ENCODE measurements at regions not wholly inside any gene's neighbourhood (a gene's known extent, or its start where the extent isn't known, plus 50 kb on each side); places are given as distances from the start of the nearest gene placed in this dataset.

GRCh38 chr7:91651986-91652385 is 228.5 kb downstream of the MTERF1 start:
- H3K36me3 ChIP-seq (ENCODE audit: control insufficient read depth in 1 of 2, insufficient read depth in 2 of 2, low read length in 2 of 2), result no peaks in the 10 kb centered on the region
- H2AFZ ChIP-seq (ENCODE audit: low read depth, low read length, poor library complexity, severe bottlenecking), result no peak overlapping the region
- no peak overlapping the region for H3K4me3 ChIP-seq (replicated peaks in 1 of 2; ENCODE audit: low read depth in 1 of 2, low read length in 2 of 2)
- H3K4me1 ChIP-seq (ENCODE audit: control insufficient read depth in 1 of 2, insufficient read depth in 2 of 2, low read length in 2 of 2), result no peaks in the 10 kb centered on the region
- BruUV-seq (replicated peaks), result no TSS peak
- H3K9ac ChIP-seq (ENCODE audit: low read length), result no peak overlapping the region
- H3K27ac ChIP-seq (ENCODE audit: low read depth, low read length), result no peak overlapping the region
- ChIA-PET POLR2A (no interaction called here), RAD21 (ENCODE audit: low non-redundant PET in 1 of 2, low total read pairs in 2 of 2, uncharacterized antibody in 2 of 2, unreplicated experiment in 2 of 2) (no interaction called here), CTCF (no interaction called here)
- ATAC-seq (no peak), DNase-seq (ENCODE audit: low read depth, low spot score) (no peak)
- TF ChIP-seq ELF1 (IDR thresholded peaks at IDR 0.05; ENCODE audit: borderline replicate concordance, low read depth) (no peak), MAX (IDR thresholded peaks at IDR 0.05) (no peak), EGR1 (IDR thresholded peaks at IDR 0.05; ENCODE audit: low read depth) (no peak), FOSL1 (IDR thresholded peaks at IDR 0.05; ENCODE audit: low read depth) (no peak), CBX3 (IDR thresholded peaks at IDR 0.05; ENCODE audit: low read depth) (no peak), YY1 (IDR thresholded peaks at IDR 0.05; ENCODE audit: extremely low read depth, insufficient replicate concordance, low read depth, low read length) (no peak), SRF (IDR thresholded peaks at IDR 0.05; ENCODE audit: low read depth) (no peak), SP1 (IDR thresholded peaks at IDR 0.05; ENCODE audit: low read depth) (no peak), CEBPB (IDR thresholded peaks at IDR 0.05; ENCODE audit: low read depth) (no peak), CTCF (IDR thresholded peaks at IDR 0.05 in 2 of 3, conservative IDR thresholded peaks at IDR 0.05 in 1 of 3; ENCODE audit: borderline replicate concordance in 1 of 3, insufficient read depth in 1 of 3, low read depth in 2 of 3, low read length in 2 of 3) (no peak), SIN3A (IDR thresholded peaks at IDR 0.05; ENCODE audit: low read depth) (no peak), TCF7L2 (IDR thresholded peaks at IDR 0.05; ENCODE audit: borderline replicate concordance, extremely low read depth, insufficient read depth, insufficient read length) (no peak), ZFX (IDR thresholded peaks at IDR 0.05) (no peak), EZH2phosphoT487 (IDR thresholded peaks at IDR 0.05; ENCODE audit: borderline replicate concordance) (no peak), RAD21 (IDR thresholded peaks at IDR 0.05; ENCODE audit: low read depth) (no peak), EZH2 (IDR thresholded peaks at IDR 0.05) (no peak), JUND (IDR thresholded peaks at IDR 0.05) (no peak), POLR2A (IDR thresholded peaks at IDR 0.05; ENCODE audit: borderline replicate concordance, extremely low read depth, insufficient read depth, insufficient read length) (no peak)
- TF ChIP-seq, protein P1, sequence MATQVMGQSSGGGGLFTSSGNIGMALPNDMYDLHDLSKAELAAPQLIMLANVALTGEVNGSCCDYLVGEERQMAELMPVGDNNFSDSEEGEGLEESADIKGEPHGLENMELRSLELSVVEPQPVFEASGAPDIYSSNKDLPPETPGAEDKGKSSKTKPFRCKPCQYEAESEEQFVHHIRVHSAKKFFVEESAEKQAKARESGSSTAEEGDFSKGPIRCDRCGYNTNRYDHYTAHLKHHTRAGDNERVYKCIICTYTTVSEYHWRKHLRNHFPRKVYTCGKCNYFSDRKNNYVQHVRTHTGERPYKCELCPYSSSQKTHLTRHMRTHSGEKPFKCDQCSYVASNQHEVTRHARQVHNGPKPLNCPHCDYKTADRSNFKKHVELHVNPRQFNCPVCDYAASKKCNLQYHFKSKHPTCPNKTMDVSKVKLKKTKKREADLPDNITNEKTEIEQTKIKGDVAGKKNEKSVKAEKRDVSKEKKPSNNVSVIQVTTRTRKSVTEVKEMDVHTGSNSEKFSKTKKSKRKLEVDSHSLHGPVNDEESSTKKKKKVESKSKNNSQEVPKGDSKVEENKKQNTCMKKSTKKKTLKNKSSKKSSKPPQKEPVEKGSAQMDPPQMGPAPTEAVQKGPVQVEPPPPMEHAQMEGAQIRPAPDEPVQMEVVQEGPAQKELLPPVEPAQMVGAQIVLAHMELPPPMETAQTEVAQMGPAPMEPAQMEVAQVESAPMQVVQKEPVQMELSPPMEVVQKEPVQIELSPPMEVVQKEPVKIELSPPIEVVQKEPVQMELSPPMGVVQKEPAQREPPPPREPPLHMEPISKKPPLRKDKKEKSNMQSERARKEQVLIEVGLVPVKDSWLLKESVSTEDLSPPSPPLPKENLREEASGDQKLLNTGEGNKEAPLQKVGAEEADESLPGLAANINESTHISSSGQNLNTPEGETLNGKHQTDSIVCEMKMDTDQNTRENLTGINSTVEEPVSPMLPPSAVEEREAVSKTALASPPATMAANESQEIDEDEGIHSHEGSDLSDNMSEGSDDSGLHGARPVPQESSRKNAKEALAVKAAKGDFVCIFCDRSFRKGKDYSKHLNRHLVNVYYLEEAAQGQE (IDR thresholded peaks at IDR 0.05; ENCODE audit: low read depth), result no peak
- TF ChIP-seq, protein P2, sequence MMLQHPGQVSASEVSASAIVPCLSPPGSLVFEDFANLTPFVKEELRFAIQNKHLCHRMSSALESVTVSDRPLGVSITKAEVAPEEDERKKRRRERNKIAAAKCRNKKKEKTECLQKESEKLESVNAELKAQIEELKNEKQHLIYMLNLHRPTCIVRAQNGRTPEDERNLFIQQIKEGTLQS (IDR thresholded peaks at IDR 0.05), result no peak
- no peaks in the 10 kb centered on the region for H3K9me3 ChIP-seq (ENCODE audit: control insufficient read depth in 1 of 2, insufficient read depth in 1 of 2, low read depth in 1 of 2, low read length in 2 of 2)
- H4K20me1 ChIP-seq (ENCODE audit: insufficient read depth), result no peaks in the 10 kb centered on the region
- no peak overlapping the region for H3K4me2 ChIP-seq (ENCODE audit: low read length)
- no peaks in the 10 kb centered on the region for H3K9me2 ChIP-seq (ENCODE audit: insufficient read depth)
- H3K27me3 ChIP-seq (ENCODE audit: insufficient read depth, low read length), result peaks cover 15% of the 10 kb centered on the region; the same call in 1 of the 2 replicates
- H3K79me2 ChIP-seq (ENCODE audit: insufficient read depth, low read length), result no peaks in the 10 kb centered on the region
- intact Hi-C loops (cut with micrococcal nuclease), result no loop called here
